ENCODE measurements at regions not wholly inside any gene's neighbourhood (a gene's known extent, or its start where the extent isn't known, plus 50 kb on each side); places are given as distances from the start of the nearest gene placed in this dataset.

DNA sequence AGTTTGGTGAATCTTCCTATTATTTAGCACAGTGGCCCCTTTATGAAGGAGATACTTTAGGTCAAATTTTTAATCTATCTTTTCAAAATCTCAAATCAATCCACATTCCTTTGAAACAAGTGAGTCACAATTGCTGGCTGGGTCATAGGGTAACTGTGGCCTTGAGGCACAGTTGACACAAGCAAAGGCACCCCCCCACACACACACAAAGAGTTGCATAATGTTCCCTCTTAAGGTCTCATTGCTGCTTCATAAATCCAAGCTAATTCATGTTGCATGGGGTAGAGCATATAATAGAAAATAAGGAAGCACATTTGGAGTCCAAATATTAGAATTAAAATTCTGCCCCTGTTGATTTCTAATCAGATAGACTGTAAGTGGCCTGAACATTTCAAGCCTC lies 171.5 kb downstream of the DLEU7 start:
- no peaks in the 10 kb centered on the region for H3K36me3 ChIP-seq (ENCODE audit: control insufficient read depth, insufficient read depth, low read length)
- peaks cover 2% of the 10 kb centered on the region for H4K20me1 ChIP-seq (ENCODE audit: control insufficient read depth, extremely low read depth, insufficient read depth, low read length)
- H3K27ac ChIP-seq (ENCODE audit: insufficient read depth, low read length), result no peak overlapping the region
- H3K4me3 ChIP-seq (replicated peaks in 1 of 4; ENCODE audit: control extremely low read depth in 1 of 4, insufficient read depth in 1 of 4, low read depth in 3 of 4, low read length in 4 of 4), result no peak overlapping the region
- no peaks in the 10 kb centered on the region for H3K4me1 ChIP-seq (ENCODE audit: control insufficient read depth, extremely low read depth, insufficient read depth, low read length)
- H3K27me3 ChIP-seq (ENCODE audit: control insufficient read depth, insufficient read depth, low read length), result peaks cover 6% of the 10 kb centered on the region
- no peak overlapping the region for H2AFZ ChIP-seq (ENCODE audit: low read length)
- H3K9me3 ChIP-seq (ENCODE audit: control insufficient read depth, insufficient read depth, low read depth, low read length), result no peaks in the 10 kb centered on the region
- no peak overlapping the region for H3K4me2 ChIP-seq (ENCODE audit: extremely low read depth, insufficient read depth, low read length)
- no peak overlapping the region for H3K9ac ChIP-seq (ENCODE audit: insufficient read depth, low read length)
- H3K79me2 ChIP-seq (ENCODE audit: control insufficient read depth, insufficient read depth, low read length), result no peaks in the 10 kb centered on the region
- no peak for DNase-seq (ENCODE audit: low read depth in 2 of 2)
- TF ChIP-seq, protein P1, sequence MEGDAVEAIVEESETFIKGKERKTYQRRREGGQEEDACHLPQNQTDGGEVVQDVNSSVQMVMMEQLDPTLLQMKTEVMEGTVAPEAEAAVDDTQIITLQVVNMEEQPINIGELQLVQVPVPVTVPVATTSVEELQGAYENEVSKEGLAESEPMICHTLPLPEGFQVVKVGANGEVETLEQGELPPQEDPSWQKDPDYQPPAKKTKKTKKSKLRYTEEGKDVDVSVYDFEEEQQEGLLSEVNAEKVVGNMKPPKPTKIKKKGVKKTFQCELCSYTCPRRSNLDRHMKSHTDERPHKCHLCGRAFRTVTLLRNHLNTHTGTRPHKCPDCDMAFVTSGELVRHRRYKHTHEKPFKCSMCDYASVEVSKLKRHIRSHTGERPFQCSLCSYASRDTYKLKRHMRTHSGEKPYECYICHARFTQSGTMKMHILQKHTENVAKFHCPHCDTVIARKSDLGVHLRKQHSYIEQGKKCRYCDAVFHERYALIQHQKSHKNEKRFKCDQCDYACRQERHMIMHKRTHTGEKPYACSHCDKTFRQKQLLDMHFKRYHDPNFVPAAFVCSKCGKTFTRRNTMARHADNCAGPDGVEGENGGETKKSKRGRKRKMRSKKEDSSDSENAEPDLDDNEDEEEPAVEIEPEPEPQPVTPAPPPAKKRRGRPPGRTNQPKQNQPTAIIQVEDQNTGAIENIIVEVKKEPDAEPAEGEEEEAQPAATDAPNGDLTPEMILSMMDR (conservative IDR thresholded peaks at IDR 0.05 in 1 of 2, IDR thresholded peaks at IDR 0.05 in 1 of 2; ENCODE audit: low read depth in 1 of 2, low read length in 2 of 2), result no peak
- no peak for TF ChIP-seq EZH2 (IDR thresholded peaks at IDR 0.05; ENCODE audit: low read length, missing control alignments)

DNA sequence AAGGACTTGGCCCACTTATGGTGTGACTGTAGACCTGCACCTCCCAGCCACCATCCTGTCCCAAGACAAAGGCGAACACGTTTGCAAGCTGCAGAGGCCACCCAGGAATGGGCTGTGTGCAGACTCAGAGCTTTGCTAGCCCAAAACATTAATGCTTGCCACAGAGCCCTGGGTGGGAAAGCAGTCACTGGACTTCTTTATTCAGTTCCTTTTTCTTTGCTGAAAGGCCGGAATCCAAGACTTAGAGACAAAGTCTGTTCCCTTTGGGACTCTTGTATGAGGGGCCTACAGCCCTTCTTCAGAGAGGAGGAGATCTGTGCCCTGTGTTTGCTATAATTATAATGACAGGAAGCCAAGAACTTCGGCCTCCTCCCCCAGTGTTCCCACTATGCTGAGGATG lies 167.8 kb downstream of the DLEU7 start:
- H3K36me3 ChIP-seq (ENCODE audit: control insufficient read depth, insufficient read depth, low read length), result no peaks in the 10 kb centered on the region
- H4K20me1 ChIP-seq (ENCODE audit: control insufficient read depth, extremely low read depth, insufficient read depth, low read length), result no peaks in the 10 kb centered on the region
- H3K9ac ChIP-seq (ENCODE audit: insufficient read depth, low read length), result no peak overlapping the region
- TF ChIP-seq, protein P1 (conservative IDR thresholded peaks at IDR 0.05 in 1 of 2, IDR thresholded peaks at IDR 0.05 in 1 of 2; ENCODE audit: low read depth in 1 of 2, low read length in 2 of 2), result no peak
- TF ChIP-seq EZH2 (IDR thresholded peaks at IDR 0.05; ENCODE audit: low read length, missing control alignments), result no peak
- H3K9me3 ChIP-seq (ENCODE audit: control insufficient read depth, insufficient read depth, low read depth, low read length), result no peaks in the 10 kb centered on the region
- H3K4me2 ChIP-seq (ENCODE audit: extremely low read depth, insufficient read depth, low read length), result no peak overlapping the region
- no peaks in the 10 kb centered on the region for H3K79me2 ChIP-seq (ENCODE audit: control insufficient read depth, insufficient read depth, low read length)
- DNase-seq (ENCODE audit: low read depth in 2 of 2), result no peak
- no peak overlapping the region for H3K27ac ChIP-seq (ENCODE audit: insufficient read depth, low read length)
- H2AFZ ChIP-seq (ENCODE audit: low read length), result no peak overlapping the region
- no peak overlapping the region for H3K4me3 ChIP-seq (replicated peaks in 1 of 4; ENCODE audit: control extremely low read depth in 1 of 4, insufficient read depth in 1 of 4, low read depth in 3 of 4, low read length in 4 of 4)
- H3K27me3 ChIP-seq (ENCODE audit: control insufficient read depth, insufficient read depth, low read length), result peaks cover 6% of the 10 kb centered on the region
- peaks cover 10% of the 10 kb centered on the region for H3K4me1 ChIP-seq (ENCODE audit: control insufficient read depth, extremely low read depth, insufficient read depth, low read length)

DNA sequence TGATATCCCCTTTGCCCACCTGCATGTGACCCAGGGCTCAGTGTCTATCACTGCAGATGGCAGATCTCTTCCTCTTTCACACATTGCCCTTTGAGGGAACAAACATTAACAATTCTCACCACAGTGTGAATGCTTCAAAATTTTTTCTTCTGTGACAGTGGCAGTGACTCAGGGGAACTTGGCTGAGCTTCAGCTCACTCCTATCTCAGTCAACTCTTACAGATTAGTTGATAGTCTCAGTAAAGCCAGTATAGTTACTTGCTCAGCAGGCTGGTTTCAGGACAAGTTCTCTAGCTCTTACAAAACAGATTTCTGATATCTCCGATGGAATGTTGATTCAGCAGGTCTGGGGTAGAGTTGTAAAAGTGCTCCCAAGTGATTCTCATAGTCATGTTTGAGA lies 166.9 kb downstream of the DLEU7 start:
- no peaks in the 10 kb centered on the region for H3K79me2 ChIP-seq (ENCODE audit: control insufficient read depth, insufficient read depth, low read length)
- DNase-seq (ENCODE audit: low read depth in 2 of 2), result peak; percentile 31 to 90
- H3K4me2 ChIP-seq (ENCODE audit: extremely low read depth, insufficient read depth, low read length), result no peak overlapping the region
- no peak overlapping the region for H3K27ac ChIP-seq (ENCODE audit: insufficient read depth, low read length)
- H2AFZ ChIP-seq (ENCODE audit: low read length), result no peak overlapping the region
- H3K27me3 ChIP-seq (ENCODE audit: control insufficient read depth, insufficient read depth, low read length), result peaks cover 6% of the 10 kb centered on the region
- no peaks in the 10 kb centered on the region for H4K20me1 ChIP-seq (ENCODE audit: control insufficient read depth, extremely low read depth, insufficient read depth, low read length)
- peaks cover 10% of the 10 kb centered on the region for H3K4me1 ChIP-seq (ENCODE audit: control insufficient read depth, extremely low read depth, insufficient read depth, low read length)
- no peak for TF ChIP-seq EZH2 (IDR thresholded peaks at IDR 0.05; ENCODE audit: low read length, missing control alignments)
- TF ChIP-seq, protein P1 (conservative IDR thresholded peaks at IDR 0.05 in 1 of 2, IDR thresholded peaks at IDR 0.05 in 1 of 2; ENCODE audit: low read depth in 1 of 2, low read length in 2 of 2), result no peak
- no peak overlapping the region for H3K4me3 ChIP-seq (replicated peaks in 1 of 4; ENCODE audit: control extremely low read depth in 1 of 4, insufficient read depth in 1 of 4, low read depth in 3 of 4, low read length in 4 of 4)
- no peak overlapping the region for H3K9ac ChIP-seq (ENCODE audit: insufficient read depth, low read length)
- H3K9me3 ChIP-seq (ENCODE audit: control insufficient read depth, insufficient read depth, low read depth, low read length), result no peaks in the 10 kb centered on the region
- H3K36me3 ChIP-seq (ENCODE audit: control insufficient read depth, insufficient read depth, low read length), result no peaks in the 10 kb centered on the region

Data from fibroblast of lung (primary cell).